Epithelial cell of proximal tubule (primary cell): ENCODE measurements at regions not wholly inside any gene's neighbourhood (a gene's known extent, or its start where the extent isn't known, plus 50 kb on each side); places are given as distances from the start of the nearest gene placed in this dataset.

Experiments
- DNase-seq: peaks from one replicate; pipeline ENCODE4 v3.0.0-alpha.2; 2011; ENCODE audit warnings: low read depth
- H3K4me3 ChIP-seq: 2 replicates; pipeline ENCODE4 v1.5.1; 2011; ENCODE audit warnings: low read depth, mild to moderate bottlenecking, low read length
- CTCF ChIP-seq: conservative IDR thresholded peaks from 2 replicates; pipeline ENCODE4 v1.5.1; 2012; ENCODE audit warnings: low read depth, mild to moderate bottlenecking, low read length

DNA sequence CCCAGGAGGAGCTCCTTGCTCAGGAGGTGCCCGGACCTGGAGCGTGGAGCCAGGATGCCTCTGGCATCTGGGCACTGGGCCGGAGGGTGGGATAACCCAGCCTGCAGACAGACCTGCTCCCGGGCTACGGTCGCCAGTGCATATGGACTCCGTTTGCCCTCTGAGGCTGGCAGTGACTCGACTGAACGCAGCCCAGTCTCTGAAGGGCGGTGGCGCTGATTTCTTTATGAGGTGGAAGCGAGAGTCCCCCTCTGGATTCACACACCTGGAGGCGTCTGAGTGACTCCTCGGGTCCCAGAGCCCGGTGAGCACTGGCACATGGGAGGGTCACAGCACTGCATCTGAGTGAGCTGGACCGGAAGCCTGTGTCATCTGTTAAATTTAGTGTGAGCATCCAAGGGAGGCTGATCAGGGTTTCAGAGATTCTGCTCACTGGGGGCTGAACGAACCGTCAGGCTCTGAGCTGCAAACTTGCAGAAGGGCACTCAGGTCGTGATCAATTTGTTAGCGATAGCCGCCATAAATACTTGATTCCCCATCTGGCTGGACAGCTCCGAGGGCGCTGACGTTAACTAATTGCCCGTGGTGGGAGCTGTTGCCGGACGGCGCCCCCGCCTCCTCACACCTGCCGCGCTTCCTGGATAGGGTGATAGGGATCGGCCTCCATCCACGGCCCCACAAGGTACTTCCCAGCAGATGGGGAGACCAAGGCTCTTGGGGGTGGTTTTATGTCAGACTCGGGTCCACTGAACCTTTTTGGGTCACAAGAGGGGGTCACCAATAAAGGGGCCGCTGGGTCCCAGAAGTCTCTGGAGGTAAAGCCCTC, 60.7 kb upstream of the TTC34 start:
- H3K4me3 ChIP-seq: no peak overlapping the region
- no peak for DNase-seq
- TF ChIP-seq CTCF: no peak

GRCh38 chr1:2862814-2863647, 61.5 kb upstream of the TTC34 start:
- DNase-seq: no peak
- TF ChIP-seq CTCF: no peak
- H3K4me3 ChIP-seq: no peak overlapping the region

DNA sequence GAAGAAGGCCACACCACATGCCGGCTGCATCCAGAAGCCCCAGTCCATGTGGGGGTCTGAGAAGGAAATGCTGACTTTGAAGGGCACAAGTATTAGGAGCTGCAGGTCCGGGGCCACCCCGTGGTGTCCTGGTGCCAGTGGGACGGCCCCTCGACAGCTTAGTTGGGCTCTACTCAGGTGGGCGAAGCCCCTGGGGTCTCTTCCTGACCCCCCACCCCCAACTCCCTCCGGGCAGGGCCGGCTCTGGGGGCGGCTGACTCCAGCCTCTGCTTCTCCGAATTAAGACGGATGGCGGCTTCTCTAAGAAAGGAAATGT, 62.1 kb upstream of the TTC34 start:
- DNase-seq: no peak
- no peak overlapping the region for H3K4me3 ChIP-seq
- TF ChIP-seq CTCF: no peak

DNA sequence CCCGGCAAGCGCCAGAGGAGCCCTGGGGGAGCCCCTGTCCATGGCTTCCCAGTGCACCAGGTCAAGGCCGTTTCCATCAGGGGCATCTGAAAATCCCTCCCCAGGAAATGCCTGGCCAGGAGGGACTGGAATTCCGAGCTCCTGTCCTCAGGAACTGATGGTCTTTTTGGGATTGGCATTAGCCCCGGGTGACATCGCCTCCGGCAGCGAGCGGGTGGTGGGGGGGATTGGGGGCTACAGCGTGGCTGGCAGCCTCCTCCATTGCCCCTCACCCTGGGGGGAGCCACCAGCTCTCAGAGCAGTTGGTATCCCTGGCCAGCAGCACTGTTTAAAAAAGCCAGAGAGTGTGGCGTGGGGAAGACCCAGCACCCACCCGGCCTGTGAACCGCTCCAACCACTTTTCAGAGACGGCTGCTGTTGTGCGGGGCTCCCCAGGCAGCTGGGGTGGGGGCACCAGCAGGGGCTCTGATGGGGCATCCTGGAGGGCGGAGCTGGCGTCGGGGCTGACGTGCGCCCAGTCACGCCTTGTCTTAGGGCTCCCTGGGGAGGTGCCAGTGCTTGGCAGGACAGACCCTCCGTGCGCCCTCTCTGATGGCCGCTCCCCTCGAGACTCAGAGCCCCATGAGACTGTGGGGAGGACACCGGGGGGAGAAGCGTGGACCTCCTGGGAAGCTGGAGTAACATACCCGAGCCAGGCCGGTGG, 62.9 kb upstream of the TTC34 start:
- no peak overlapping the region for H3K4me3 ChIP-seq
- DNase-seq: no peak
- TF ChIP-seq CTCF: no peak

DNA sequence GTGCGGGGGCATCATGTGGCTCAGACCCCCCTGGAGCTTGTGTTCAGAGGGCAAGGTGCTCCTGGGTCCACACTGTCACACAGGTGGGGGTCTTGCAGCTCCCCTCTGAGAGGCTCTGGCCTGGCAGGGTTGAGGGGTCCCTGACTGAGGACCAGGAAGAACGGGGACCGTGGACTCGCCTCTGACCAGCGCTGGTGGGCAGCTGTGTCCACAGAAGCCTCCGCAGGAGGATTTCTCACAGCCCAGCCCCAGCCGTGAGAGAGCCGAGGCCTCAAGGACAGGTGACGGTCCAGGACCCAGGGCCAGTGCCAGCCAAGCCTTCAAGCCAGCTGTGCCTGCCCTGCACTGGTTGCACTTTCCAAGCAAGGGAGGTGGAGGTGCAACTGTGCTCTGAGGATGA, 63.5 kb upstream of the TTC34 start:
- H3K4me3 ChIP-seq: no peak overlapping the region
- DNase-seq: no peak
- no peak for TF ChIP-seq CTCF

- no peak for TF ChIP-seq CTCF
- DNase-seq: no peak
- H3K4me3 ChIP-seq: no peak overlapping the region
Observed at GRCh38 chr1:2865571-2866421, 64.3 kb upstream of the TTC34 start.
